Prostate gland (tissue), 2 donors: ENCODE measurements at regions not wholly inside any gene's neighbourhood (a gene's known extent, or its start where the extent isn't known, plus 50 kb on each side); places are given as distances from the start of the nearest gene placed in this dataset.

Source experiments
- CTCF ChIP-seq, 4 experiments: fragments of 200-600 bp in 2 of 4; fragments of 450-650 bp in 2 of 4; sonication (generic) in 2 of 4; IDR thresholded peaks; 1 replicate in 3 of 4; 2 replicates in 1 of 4; pipeline ENCODE4 v1.5.1; 2016 to 2019; ENCODE audit warnings: antibody characterized with exemption in 4 of 4, mild to moderate bottlenecking in 2 of 4, moderate library complexity in 2 of 4
- POLR2AphosphoS5 ChIP-seq: sonication (generic); formaldehyde crosslinking; IDR thresholded peaks from one replicate; pipeline ENCODE4 v1.6.1; 2017; ENCODE audit warnings: antibody characterized with exemption

GRCh38 chr22:34299496-34299895, 379.2 kb upstream of the LARGE1 start:
- no peak for TF ChIP-seq CTCF (IDR thresholded peaks at IDR 0.05)
- no peak for TF ChIP-seq POLR2AphosphoS5
